Dedifferentiated amniotic fluid mesenchymal stem cell (primary cell): ENCODE measurements at regions not wholly inside any gene's neighbourhood (a gene's known extent, or its start where the extent isn't known, plus 50 kb on each side); places are given as distances from the start of the nearest gene placed in this dataset.

ENCODE experiments used
- DNase-seq: peaks from one replicate; pipeline ENCODE4 v3.0.0-alpha.2; 2016; ENCODE audit errors: extremely low spot score

DNA sequence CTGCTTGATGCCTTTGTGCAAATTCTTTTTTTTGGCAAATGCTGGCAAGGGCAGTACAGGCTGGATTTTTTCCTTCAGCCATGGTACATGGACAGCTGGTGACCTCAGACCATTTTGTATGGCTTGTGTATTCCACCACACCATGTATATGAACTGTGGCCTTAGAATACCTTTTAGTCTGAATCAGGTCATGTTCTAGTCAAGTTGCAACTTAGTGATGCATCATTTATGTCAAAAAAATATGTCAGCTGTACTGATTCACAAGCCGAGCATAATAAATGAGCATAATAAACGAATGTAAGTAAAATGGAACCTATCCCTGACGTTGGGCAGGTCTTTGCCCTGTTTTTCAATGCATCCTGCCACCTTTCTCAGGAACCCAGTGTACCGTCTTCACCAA lies 219.7 kb upstream of the RUNX1 start:
- DNase-seq, result no peak

DNA sequence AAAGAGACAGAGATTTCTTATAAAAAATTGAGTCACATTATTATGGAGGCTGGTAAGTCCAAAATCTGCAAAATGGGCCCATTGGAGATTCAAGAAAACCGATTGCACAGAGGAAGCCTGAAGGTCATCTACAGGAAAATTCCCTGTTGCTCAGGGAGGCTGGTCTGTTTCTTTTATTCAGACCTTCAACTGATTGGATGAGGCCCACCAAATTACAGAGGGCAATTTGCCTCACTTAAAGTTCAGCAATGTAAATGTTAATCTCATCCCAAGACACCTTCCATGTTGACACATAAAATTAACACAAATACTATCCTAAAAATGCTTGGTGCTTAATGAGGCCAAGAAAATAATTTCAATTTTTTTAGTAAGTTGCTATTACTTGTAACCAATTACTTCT lies 219.2 kb upstream of the RUNX1 start:
- no peak for DNase-seq

DNA sequence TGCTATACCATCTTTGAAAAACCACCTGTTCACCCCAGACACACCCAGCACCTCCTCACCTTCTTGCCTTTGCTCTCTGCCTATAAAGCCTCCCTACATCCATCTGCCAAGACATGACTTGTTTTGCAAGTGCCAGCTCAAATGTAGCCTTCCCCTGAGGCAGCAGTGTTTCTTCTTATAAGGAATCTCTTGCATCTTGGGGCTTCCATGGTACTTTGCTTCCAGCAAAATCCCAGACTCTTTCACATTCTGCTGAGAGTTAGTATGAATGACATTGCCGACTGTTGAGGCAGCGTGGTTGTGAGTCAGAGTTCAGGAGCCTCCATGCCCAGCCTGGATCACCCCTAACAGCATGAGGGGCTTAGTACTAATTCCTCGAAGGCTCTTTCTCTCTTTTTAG lies 217.4 kb upstream of the RUNX1 start:
- DNase-seq, result no peak

DNA sequence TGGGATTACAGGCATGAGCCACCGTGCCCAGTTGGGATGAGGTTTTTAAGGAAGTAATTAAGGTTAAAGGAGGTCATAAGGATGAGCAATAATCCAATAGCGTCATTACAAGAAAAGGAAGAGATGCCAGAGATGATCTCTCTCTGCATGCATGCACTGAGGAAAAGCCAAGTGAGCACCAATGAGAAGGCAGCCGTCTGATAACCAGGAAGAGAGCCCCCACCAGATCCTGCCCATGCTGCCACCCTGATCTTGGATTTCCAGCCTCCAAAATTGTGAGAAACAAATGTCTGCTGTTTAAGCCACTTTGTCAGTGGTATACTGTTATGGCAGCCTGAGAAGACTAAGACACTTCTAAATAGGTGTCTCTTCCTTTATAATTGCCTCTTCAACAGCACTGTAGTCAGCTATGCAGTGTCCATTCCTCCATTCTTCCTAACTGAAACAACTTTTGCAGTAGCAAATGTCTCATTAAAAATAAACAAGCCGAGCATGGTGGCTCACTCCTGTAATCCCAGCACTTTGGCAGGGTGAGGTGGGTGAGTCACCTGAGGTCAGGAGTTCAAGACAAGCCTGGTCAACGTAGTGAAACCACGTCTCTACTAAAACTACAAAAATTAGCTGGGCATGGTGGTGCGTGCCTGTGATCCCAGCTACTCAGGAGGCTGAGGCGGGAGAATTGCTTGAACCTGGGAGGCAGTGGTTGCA lies 216.2 kb upstream of the RUNX1 start:
- DNase-seq, result no peak

- no peak for DNase-seq
These were observed 210.4 kb upstream of the RUNX1 start for GRCh38 chr21:35259457-35259856.

GRCh38 chr21:35258521-35258920 lies 209.4 kb upstream of the RUNX1 start:
- DNase-seq, result no peak

GRCh38 chr21:35257413-35257812 lies 208.3 kb upstream of the RUNX1 start:
- DNase-seq, result peak; percentile 94

- peak; percentile 96 for DNase-seq
These were observed 207.4 kb upstream of the RUNX1 start for GRCh38 chr21:35256468-35256988.

DNA sequence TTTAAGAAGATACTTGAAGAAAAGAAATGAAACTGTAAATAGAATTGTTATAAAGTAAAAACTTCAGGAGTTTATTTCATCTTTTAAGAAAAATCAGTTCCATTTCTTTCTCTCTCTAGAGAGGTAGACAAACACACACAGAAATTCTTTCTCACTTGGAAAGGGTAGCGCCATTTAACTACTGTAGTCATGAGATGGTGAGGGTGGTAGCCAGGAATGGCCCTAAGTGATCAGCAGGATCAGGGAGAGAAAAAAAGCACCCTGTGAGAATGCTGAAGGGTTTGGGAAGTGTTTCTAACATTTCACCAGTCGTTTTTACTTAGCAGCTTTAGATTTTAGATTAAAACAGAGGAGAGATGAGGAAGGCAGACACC lies 205.7 kb upstream of the RUNX1 start:
- DNase-seq, result no peak

GRCh38 chr21:35254006-35254764 lies 205.1 kb upstream of the RUNX1 start:
- DNase-seq, result peak; percentile 53

DNA sequence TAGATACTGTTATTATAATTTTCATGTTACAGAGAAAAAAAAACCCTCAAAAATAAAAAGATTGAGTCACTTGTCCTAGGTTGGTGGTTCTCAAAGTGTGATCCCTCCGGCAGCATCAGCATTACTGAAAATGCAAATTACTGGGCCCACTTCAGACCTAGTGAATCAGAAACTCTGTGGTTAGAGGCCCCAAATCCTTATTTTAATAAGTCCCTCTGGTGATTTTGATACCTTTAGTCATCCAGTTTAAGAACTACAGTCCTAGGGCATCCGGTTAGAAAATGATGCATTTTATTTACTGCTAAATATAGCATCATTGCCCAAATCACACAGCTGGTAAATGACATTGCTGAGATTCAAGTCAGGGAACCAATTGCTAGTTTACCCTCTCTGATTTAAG lies 203.7 kb upstream of the RUNX1 start:
- peak; percentile 18 for DNase-seq

- no peak for DNase-seq
These were observed 200.5 kb upstream of the RUNX1 start for GRCh38 chr21:35249636-35250035.

DNA sequence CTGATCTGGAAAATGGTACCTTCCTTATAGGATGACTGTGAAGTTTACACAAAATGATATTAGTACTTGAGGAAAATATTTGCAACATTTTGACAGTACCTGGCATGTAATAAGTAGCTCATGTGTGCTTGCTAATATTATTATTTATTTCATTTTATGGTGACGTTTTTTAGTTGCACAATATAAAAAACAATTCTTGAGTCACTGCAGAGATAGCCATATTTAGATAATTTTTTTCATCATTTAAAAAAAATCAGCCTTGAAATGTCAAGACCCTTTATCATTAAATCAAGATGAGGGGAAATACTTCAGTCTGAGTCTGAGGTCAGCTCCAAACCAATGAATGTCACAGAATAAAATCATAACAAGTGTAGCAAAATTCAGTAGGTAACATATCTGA lies 196.8 kb upstream of the RUNX1 start:
- no peak for DNase-seq

- no peak for DNase-seq
These were observed 195.4 kb upstream of the RUNX1 start for GRCh38 chr21:35244514-35244913.

DNA sequence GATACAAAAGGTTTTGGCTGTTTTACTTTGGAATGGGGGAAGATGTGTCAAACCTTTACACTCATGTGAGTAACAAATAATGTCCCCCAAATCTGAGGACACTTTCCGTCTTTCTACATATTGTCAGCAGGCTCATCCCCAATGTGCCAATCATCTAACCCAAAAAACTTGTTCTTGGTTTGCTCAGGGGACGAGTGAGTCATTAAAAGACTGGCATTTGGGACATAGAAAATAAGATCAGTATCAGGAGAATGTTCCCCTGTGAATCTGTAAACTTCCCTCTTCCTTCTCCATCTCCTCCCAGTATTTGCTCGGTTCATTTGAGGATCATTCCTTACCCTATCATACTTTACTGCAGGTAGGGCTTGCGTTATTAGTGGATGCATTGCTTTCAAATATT lies 194.1 kb upstream of the RUNX1 start:
- no peak for DNase-seq

- DNase-seq, result no peak
These were observed 190.7 kb upstream of the RUNX1 start for GRCh38 chr21:35239811-35240219.

GRCh38 chr21:35238119-35238518 lies 189.0 kb upstream of the RUNX1 start:
- no peak for DNase-seq

GRCh38 chr21:35237287-35237686 lies 188.2 kb upstream of the RUNX1 start:
- no peak for DNase-seq

DNA sequence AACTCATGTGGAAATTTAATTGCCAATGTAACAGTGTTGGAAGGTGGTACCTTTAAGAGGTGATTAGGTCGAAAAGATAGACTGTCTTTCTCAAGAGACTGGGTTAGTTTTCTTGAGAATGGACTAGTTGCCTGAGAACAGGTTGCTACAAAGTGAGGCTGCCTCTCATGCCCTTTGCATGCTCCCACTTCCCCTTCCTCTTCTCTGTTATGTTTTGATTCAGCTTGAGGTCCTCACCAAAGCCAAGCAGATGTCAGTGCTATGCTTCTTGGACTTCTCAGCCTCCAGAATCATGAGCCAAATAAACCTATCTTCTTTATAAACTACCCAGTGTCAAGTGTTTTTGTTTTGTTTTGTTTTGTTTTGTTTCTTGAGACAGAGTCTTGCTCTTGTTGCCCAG lies 187.0 kb upstream of the RUNX1 start:
- no peak for DNase-seq

DNA sequence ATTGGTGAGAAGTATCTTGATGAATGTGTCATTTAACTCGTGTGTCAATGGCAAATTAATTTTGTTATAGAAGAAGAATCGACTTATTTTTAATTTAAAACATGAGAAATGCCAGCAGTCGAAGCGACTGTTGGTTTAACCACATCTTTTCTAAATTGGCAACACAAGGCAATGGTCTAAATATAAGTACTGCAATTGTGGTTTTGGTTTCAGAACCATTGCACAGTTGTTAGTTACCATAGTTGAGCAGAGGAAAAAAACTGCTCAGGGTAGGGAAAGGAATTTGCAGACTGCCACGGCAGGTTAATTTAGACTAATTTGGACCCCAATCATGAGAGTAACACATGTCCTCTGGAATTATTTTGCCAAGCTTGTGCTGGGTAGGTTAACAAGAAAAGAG lies 185.6 kb upstream of the RUNX1 start:
- DNase-seq, result no peak

GRCh38 chr21:35233756-35234155 lies 184.7 kb upstream of the RUNX1 start:
- DNase-seq, result no peak

DNA sequence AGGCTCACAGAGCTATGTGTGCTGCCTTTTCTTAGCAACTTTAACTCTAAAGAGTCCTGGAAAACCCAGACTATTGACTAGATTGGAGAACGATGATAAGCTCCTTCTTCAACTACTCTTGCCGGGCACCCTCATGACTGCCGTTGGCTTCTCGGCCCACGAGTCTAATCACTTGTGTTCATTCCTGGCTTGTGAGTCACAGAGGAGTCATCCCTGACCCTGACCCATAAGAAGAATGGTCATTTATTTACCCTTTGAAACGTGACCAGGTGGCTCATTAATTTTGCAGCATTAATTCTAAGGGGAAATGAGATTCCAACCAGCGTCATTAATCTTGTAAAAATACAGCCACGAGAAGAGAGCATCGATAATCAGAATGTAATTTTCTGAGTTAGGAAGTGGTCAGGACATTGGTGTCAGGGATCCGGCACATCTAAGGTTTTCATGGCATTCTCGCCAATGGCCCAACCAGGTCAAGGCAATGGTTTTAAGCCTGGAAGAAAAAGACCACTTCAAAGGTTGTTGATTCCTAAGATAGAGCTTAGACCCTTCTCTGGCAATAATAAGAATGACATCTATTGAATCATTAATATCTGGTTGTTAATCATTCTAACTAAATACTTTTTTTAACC lies 183.6 kb upstream of the RUNX1 start:
- no peak for DNase-seq

DNA sequence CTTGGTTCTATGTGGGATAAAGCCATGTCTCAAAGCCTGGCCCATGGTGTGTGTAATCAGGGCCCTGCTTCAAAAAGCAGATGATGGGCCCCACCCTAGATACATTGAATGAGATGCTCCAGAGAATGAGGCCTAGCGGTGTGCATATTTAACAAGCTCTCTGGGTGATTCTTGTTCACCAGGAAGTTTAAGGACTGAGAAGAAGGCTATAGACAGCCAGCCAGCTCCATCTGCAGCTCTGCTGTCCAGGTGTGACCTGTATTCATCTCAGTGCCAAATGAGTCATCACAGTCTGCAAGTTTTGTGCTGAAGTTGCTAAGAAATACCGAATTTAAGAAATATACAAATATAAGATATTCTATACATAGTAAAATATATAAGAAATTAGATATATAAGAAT lies 182.0 kb upstream of the RUNX1 start:
- no peak for DNase-seq
